GM12874 (cell line): ENCODE measurements at regions not wholly inside any gene's neighbourhood (a gene's known extent, or its start where the extent isn't known, plus 50 kb on each side); places are given as distances from the start of the nearest gene placed in this dataset.

Experiments
- TF ChIP-seq, protein P1 (sequence below): IDR thresholded peaks from 2 replicates; pipeline ENCODE4 v1.5.1; 2011; ENCODE audit warnings: low read depth, mild to moderate bottlenecking, control low read depth, low read length, moderate library complexity; ENCODE audit not compliant: insufficient read depth

- TF ChIP-seq, protein P1, sequence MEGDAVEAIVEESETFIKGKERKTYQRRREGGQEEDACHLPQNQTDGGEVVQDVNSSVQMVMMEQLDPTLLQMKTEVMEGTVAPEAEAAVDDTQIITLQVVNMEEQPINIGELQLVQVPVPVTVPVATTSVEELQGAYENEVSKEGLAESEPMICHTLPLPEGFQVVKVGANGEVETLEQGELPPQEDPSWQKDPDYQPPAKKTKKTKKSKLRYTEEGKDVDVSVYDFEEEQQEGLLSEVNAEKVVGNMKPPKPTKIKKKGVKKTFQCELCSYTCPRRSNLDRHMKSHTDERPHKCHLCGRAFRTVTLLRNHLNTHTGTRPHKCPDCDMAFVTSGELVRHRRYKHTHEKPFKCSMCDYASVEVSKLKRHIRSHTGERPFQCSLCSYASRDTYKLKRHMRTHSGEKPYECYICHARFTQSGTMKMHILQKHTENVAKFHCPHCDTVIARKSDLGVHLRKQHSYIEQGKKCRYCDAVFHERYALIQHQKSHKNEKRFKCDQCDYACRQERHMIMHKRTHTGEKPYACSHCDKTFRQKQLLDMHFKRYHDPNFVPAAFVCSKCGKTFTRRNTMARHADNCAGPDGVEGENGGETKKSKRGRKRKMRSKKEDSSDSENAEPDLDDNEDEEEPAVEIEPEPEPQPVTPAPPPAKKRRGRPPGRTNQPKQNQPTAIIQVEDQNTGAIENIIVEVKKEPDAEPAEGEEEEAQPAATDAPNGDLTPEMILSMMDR: no peak
Measured at GRCh38 chr18:66329716-66330115, 274.2 kb downstream of the CDH19 start.

GRCh38 chr18:66328296-66328878, 275.5 kb downstream of the CDH19 start:
- TF ChIP-seq, protein P1: no peak

- TF ChIP-seq, protein P1: no peak
Measured at GRCh38 chr18:66325251-66325650, 278.6 kb downstream of the CDH19 start.

GRCh38 chr18:66324616-66325015, 279.3 kb downstream of the CDH19 start:
- TF ChIP-seq, protein P1: no peak

DNA sequence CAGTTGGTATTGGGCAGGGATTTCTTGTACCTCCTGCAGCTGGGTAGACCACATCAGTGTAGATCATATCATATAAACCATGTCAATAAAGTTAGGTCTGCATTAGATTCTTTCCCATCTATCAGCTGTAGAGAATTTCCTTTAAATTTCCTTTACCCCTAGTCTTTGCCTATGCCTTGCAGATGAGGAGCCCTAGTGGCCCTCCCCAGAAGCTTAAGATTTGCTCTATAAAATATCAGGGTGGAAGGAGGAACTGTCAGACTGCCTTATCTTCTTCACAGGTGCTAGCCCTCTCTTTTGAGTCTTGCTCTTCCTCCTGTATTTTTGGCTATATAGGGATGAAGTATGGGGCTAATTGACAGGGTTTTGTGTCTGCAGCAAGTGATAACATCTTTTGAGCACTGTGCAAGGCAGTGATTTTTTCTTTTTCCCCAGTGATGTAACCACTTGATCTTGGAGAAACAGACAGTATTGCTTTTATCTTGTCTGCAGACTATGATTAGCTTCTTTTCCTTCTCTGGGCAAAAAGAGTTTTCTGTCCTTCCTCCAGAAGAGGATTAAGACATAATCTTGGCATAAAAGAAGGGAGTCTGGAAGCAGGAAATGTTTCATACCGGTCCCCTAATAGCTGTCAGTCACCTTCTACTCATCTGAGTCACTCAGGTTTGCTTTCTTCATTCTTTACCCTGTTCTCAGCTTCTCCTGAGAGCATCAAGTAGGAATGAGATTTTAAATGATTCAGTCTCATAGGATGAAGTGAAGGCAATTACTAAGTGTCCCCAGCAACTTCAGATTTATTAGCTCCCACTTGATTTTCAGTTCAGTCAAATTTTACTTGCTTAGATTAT, 286.4 kb downstream of the CDH19 start:
- TF ChIP-seq, protein P1: no peak

GRCh38 chr18:66316701-66317100, 287.2 kb downstream of the CDH19 start:
- TF ChIP-seq, protein P1: no peak

DNA sequence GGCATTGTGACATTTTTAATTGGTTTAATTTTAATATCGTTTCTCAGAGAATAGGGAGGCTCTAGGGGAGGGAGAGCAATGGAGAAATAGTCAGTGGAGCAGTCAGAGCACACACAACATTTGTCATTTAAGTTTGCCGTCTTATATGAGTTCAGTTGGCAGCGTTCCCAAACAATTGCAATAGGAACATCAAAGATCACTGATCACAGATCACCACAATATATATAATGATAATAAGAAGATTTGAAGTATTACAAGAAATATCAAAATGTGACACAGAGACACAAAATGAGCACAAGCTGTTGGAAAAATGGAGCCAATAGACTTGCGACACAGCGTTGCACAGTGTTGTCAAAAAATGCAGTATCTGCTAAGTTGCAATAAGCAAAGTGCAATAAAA, 303.7 kb downstream of the CDH19 start:
- TF ChIP-seq, protein P1: no peak
